Renal cortical epithelial cell (primary cell): ENCODE measurements at regions not wholly inside any gene's neighbourhood (a gene's known extent, or its start where the extent isn't known, plus 50 kb on each side); places are given as distances from the start of the nearest gene placed in this dataset.
A peak's percentile ranks its signal among the peaks of the same experiment; 100 is the strongest.

ENCODE experiments used
- DNase-seq: peaks from one replicate; pipeline ENCODE4 v3.0.0-alpha.2; 2011; ENCODE audit warnings: low read depth

- no peak for DNase-seq
These were observed 363.5 kb upstream of the KLHL29 start for GRCh38 chr2:23021311-23022120.

GRCh38 chr2:23023722-23024121 is 361.3 kb upstream of the KLHL29 start:
- DNase-seq = no peak

GRCh38 chr2:23026671-23027070 is 358.3 kb upstream of the KLHL29 start:
- no peak for DNase-seq

GRCh38 chr2:23027396-23027795 is 357.6 kb upstream of the KLHL29 start:
- no peak for DNase-seq

- no peak for DNase-seq
These were observed 356.9 kb upstream of the KLHL29 start for GRCh38 chr2:23028106-23028505.

- no peak for DNase-seq
These were observed 355.9 kb upstream of the KLHL29 start for GRCh38 chr2:23029111-23029510.

- no peak for DNase-seq
These were observed 355.0 kb upstream of the KLHL29 start for GRCh38 chr2:23029951-23030350.

GRCh38 chr2:23034996-23035395 is 350.0 kb upstream of the KLHL29 start:
- no peak for DNase-seq

- no peak for DNase-seq
These were observed 348.4 kb upstream of the KLHL29 start for GRCh38 chr2:23036629-23037028.

GRCh38 chr2:23037596-23037995 is 347.4 kb upstream of the KLHL29 start:
- no peak for DNase-seq

GRCh38 chr2:23041443-23041842 is 343.5 kb upstream of the KLHL29 start:
- no peak for DNase-seq

- no peak for DNase-seq
These were observed 342.6 kb upstream of the KLHL29 start for GRCh38 chr2:23042216-23042906.

- no peak for DNase-seq
These were observed 334.6 kb upstream of the KLHL29 start for GRCh38 chr2:23050388-23050787.

- no peak for DNase-seq
These were observed 331.4 kb upstream of the KLHL29 start for GRCh38 chr2:23053601-23054000.

GRCh38 chr2:23055251-23055650 is 329.7 kb upstream of the KLHL29 start:
- no peak for DNase-seq

- peak; percentile 15 for DNase-seq
These were observed 328.1 kb upstream of the KLHL29 start for GRCh38 chr2:23056846-23057245.

- DNase-seq = no peak
These were observed 326.5 kb upstream of the KLHL29 start for GRCh38 chr2:23058435-23058834.

- no peak for DNase-seq
These were observed 319.8 kb upstream of the KLHL29 start for GRCh38 chr2:23065210-23065609.

GRCh38 chr2:23065936-23066335 is 319.0 kb upstream of the KLHL29 start:
- no peak for DNase-seq

- no peak for DNase-seq
These were observed 318.3 kb upstream of the KLHL29 start for GRCh38 chr2:23066686-23067085.

- DNase-seq = no peak
These were observed 315.8 kb upstream of the KLHL29 start for GRCh38 chr2:23069156-23069555.

GRCh38 chr2:23069923-23070322 is 315.1 kb upstream of the KLHL29 start:
- no peak for DNase-seq

- no peak for DNase-seq
These were observed 311.9 kb upstream of the KLHL29 start for GRCh38 chr2:23073056-23073455.
